ENCODE measurements at regions not wholly inside any gene's neighbourhood (a gene's known extent, or its start where the extent isn't known, plus 50 kb on each side); places are given as distances from the start of the nearest gene placed in this dataset.
"Not testable (repeated sequence)": the region's sequence is repeated elsewhere in the genome, so short reads cannot be mapped to it uniquely, and the experiment has no call there.

- no peak for DNase-seq (ENCODE audit: low spot score)
Observed at GRCh38 chr2:16103614-16104314, 163.4 kb downstream of the MYCN start.

- no peak for DNase-seq (ENCODE audit: low spot score)
Observed at GRCh38 chr2:16102976-16103380, 162.6 kb downstream of the MYCN start.

- no peak for DNase-seq (ENCODE audit: low spot score)
Observed at GRCh38 chr2:16102358-16102975, 162.1 kb downstream of the MYCN start.

GRCh38 chr2:16101196-16101595, 160.8 kb downstream of the MYCN start:
- no peak for DNase-seq (ENCODE audit: low spot score)

GRCh38 chr2:16100006-16100405, 159.7 kb downstream of the MYCN start:
- DNase-seq (ENCODE audit: low spot score) = no peak

GRCh38 chr2:16099326-16099725, 159.0 kb downstream of the MYCN start:
- DNase-seq (ENCODE audit: low spot score) = no peak

- DNase-seq (ENCODE audit: low spot score) = no peak
Observed at GRCh38 chr2:16096962-16097361, 156.6 kb downstream of the MYCN start.

- not testable (repeated sequence) for DNase-seq (ENCODE audit: low spot score)
Observed at GRCh38 chr2:16095483-16095882, 155.1 kb downstream of the MYCN start.

GRCh38 chr2:16094811-16095210, 154.5 kb downstream of the MYCN start:
- no peak for DNase-seq (ENCODE audit: low spot score)

- no peak for DNase-seq (ENCODE audit: low spot score)
Observed at GRCh38 chr2:16093639-16094529, 153.5 kb downstream of the MYCN start.

- no peak for DNase-seq (ENCODE audit: low spot score)
Observed at GRCh38 chr2:16092861-16093638, 152.7 kb downstream of the MYCN start.

GRCh38 chr2:16091576-16092282, 151.4 kb downstream of the MYCN start:
- DNase-seq (ENCODE audit: low spot score) = no peak

GRCh38 chr2:16090650-16091575, 150.6 kb downstream of the MYCN start:
- no peak for DNase-seq (ENCODE audit: low spot score)

- not testable (repeated sequence) for DNase-seq (ENCODE audit: low spot score)
Observed at GRCh38 chr2:16089491-16089890, 149.1 kb downstream of the MYCN start.

GRCh38 chr2:16088802-16089112, 148.4 kb downstream of the MYCN start:
- no peak for DNase-seq (ENCODE audit: low spot score)

- DNase-seq (ENCODE audit: low spot score) = no peak
Observed at GRCh38 chr2:16088035-16088801, 147.9 kb downstream of the MYCN start.

- not testable (repeated sequence) for DNase-seq (ENCODE audit: low spot score)
Observed at GRCh38 chr2:16086136-16086535, 145.8 kb downstream of the MYCN start.

- DNase-seq (ENCODE audit: low spot score) = no peak
Observed at GRCh38 chr2:16085073-16085472, 144.7 kb downstream of the MYCN start.

GRCh38 chr2:16084274-16084673, 143.9 kb downstream of the MYCN start:
- DNase-seq (ENCODE audit: low spot score) = no peak

- no peak for DNase-seq (ENCODE audit: low spot score)
Observed at GRCh38 chr2:16082276-16082675, 141.9 kb downstream of the MYCN start.
